ENCODE measurements at regions not wholly inside any gene's neighbourhood (a gene's known extent, or its start where the extent isn't known, plus 50 kb on each side); places are given as distances from the start of the nearest gene placed in this dataset.

- no peaks in the 10 kb centered on the region for H3K4me1 ChIP-seq (ENCODE audit: control insufficient read depth in 2 of 3, insufficient read depth in 2 of 3, low read depth in 1 of 3, low read length in 3 of 3)
- H3K4me3 ChIP-seq (ENCODE audit: low read length in 3 of 3): no peak overlapping the region
- H3K9me3 ChIP-seq (ENCODE audit: control insufficient read depth in 2 of 3, insufficient read depth in 1 of 3, low read length in 3 of 3): no peaks in the 10 kb centered on the region
- H3K9ac ChIP-seq (ENCODE audit: low read length in 3 of 3): no peak overlapping the region
- FAIRE-seq: no peak
- H3K36me3 ChIP-seq (ENCODE audit: control insufficient read depth in 2 of 3, insufficient read depth in 3 of 3, low read length in 3 of 3): no peaks in the 10 kb centered on the region
- DNase-seq: no peak
- no peak overlapping the region for H3K27ac ChIP-seq (ENCODE audit: low read depth in 2 of 2, low read length in 2 of 2)
- intact Hi-C loops (cut with DNase I): no loop called here
- no peak for TF ChIP-seq CTCF (IDR thresholded peaks at IDR 0.05; ENCODE audit: borderline replicate concordance, extremely low read depth, insufficient read depth)
- no peaks in the 10 kb centered on the region for H3K27me3 ChIP-seq (ENCODE audit: control insufficient read depth, insufficient read depth, low read length)
These were observed 319.3 kb downstream of the TDRD3 start for GRCh38 chr13:60716313-60716712.

GRCh38 chr13:60707878-60708277, 310.9 kb downstream of the TDRD3 start:
- H3K36me3 ChIP-seq (ENCODE audit: control insufficient read depth in 2 of 3, insufficient read depth in 3 of 3, low read length in 3 of 3): no peaks in the 10 kb centered on the region
- no peak overlapping the region for H3K27ac ChIP-seq (ENCODE audit: low read depth in 2 of 2, low read length in 2 of 2)
- DNase-seq (no peak), FAIRE-seq (no peak)
- no peak for TF ChIP-seq CTCF (IDR thresholded peaks at IDR 0.05; ENCODE audit: borderline replicate concordance, extremely low read depth, insufficient read depth)
- intact Hi-C loops (cut with DNase I): no loop called here
- H3K9ac ChIP-seq (ENCODE audit: low read length in 3 of 3): no peak overlapping the region
- H3K4me3 ChIP-seq (ENCODE audit: low read length in 3 of 3): no peak overlapping the region
- no peaks in the 10 kb centered on the region for H3K27me3 ChIP-seq (ENCODE audit: control insufficient read depth, insufficient read depth, low read length)
- H3K4me1 ChIP-seq (ENCODE audit: control insufficient read depth in 2 of 3, insufficient read depth in 2 of 3, low read depth in 1 of 3, low read length in 3 of 3): no peaks in the 10 kb centered on the region
- no peaks in the 10 kb centered on the region for H3K9me3 ChIP-seq (ENCODE audit: control insufficient read depth in 2 of 3, insufficient read depth in 1 of 3, low read length in 3 of 3)

GRCh38 chr13:60701895-60702294, 304.9 kb downstream of the TDRD3 start:
- Histone ChIP-seq H3K27me3 (ENCODE audit: control insufficient read depth, insufficient read depth, low read length) (no peaks in the 10 kb centered on the region), H3K9ac (ENCODE audit: low read length in 3 of 3) (no peak overlapping the region), H3K4me3 (ENCODE audit: low read length in 3 of 3) (no peak overlapping the region), H3K4me1 (ENCODE audit: control insufficient read depth in 2 of 3, insufficient read depth in 2 of 3, low read depth in 1 of 3, low read length in 3 of 3) (no peaks in the 10 kb centered on the region), H3K36me3 (ENCODE audit: control insufficient read depth in 2 of 3, insufficient read depth in 3 of 3, low read length in 3 of 3) (no peaks in the 10 kb centered on the region), H3K9me3 (ENCODE audit: control insufficient read depth in 2 of 3, insufficient read depth in 1 of 3, low read length in 3 of 3) (no peaks in the 10 kb centered on the region), H3K27ac (ENCODE audit: low read depth in 2 of 2, low read length in 2 of 2) (no peak overlapping the region)
- FAIRE-seq (no peak), DNase-seq (no peak)
- intact Hi-C loops (cut with DNase I): no loop called here
- TF ChIP-seq CTCF (IDR thresholded peaks at IDR 0.05; ENCODE audit: borderline replicate concordance, extremely low read depth, insufficient read depth): no peak

- no peaks in the 10 kb centered on the region for H3K36me3 ChIP-seq (ENCODE audit: control insufficient read depth in 2 of 3, insufficient read depth in 3 of 3, low read length in 3 of 3)
- no peaks in the 10 kb centered on the region for H3K27me3 ChIP-seq (ENCODE audit: control insufficient read depth, insufficient read depth, low read length)
- intact Hi-C loops (cut with DNase I): no loop called here
- TF ChIP-seq CTCF (IDR thresholded peaks at IDR 0.05; ENCODE audit: borderline replicate concordance, extremely low read depth, insufficient read depth): no peak
- H3K4me3 ChIP-seq (ENCODE audit: low read length in 3 of 3): no peak overlapping the region
- H3K9me3 ChIP-seq (ENCODE audit: control insufficient read depth in 2 of 3, insufficient read depth in 1 of 3, low read length in 3 of 3): no peaks in the 10 kb centered on the region
- FAIRE-seq: no peak
- no peak overlapping the region for H3K27ac ChIP-seq (ENCODE audit: low read depth in 2 of 2, low read length in 2 of 2)
- no peak for DNase-seq
- H3K4me1 ChIP-seq (ENCODE audit: control insufficient read depth in 2 of 3, insufficient read depth in 2 of 3, low read depth in 1 of 3, low read length in 3 of 3): no peaks in the 10 kb centered on the region
- H3K9ac ChIP-seq (ENCODE audit: low read length in 3 of 3): no peak overlapping the region
These were observed 304.0 kb downstream of the TDRD3 start for GRCh38 chr13:60700994-60701393.

Measured in kidney (tissue), 13 donors.